Brain microvascular endothelial cell (primary cell): ENCODE measurements at regions not wholly inside any gene's neighbourhood (a gene's known extent, or its start where the extent isn't known, plus 50 kb on each side); places are given as distances from the start of the nearest gene placed in this dataset.

Source experiments
- DNase-seq: peaks from one replicate; pipeline ENCODE4 v3.0.0-alpha.2; 2020
- H3K27ac ChIP-seq: fragments of 250-450 bp; sonication (Bioruptor Pico); 2 replicates; pipeline ENCODE4 v1.5.1; 2020; ENCODE audit warnings: mild to moderate bottlenecking, moderate library complexity
- H3K27me3 ChIP-seq: fragments of 250-450 bp; sonication (Bioruptor Pico); replicated peaks from 2 replicates; pipeline ENCODE4 v1.5.1; 2020; ENCODE audit warnings: mild to moderate bottlenecking
- H3K36me3 ChIP-seq: fragments of 250-450 bp; sonication (Bioruptor Pico); replicated peaks from 2 replicates; pipeline ENCODE4 v1.5.1; 2020; ENCODE audit warnings: mild to moderate bottlenecking
- H3K4me3 ChIP-seq: 2 replicates; pipeline ENCODE4 v1.5.1; 2011; ENCODE audit warnings: low read depth, mild to moderate bottlenecking, control low read depth, low read length, moderate library complexity
- in situ Hi-C: cut with HindIII; loops from 2 replicates; pipeline ENCODE4 v1.10.0; 2017; ENCODE audit warnings: low sequenced_read_pairs, low pct_ligation_motif_present
- TF ChIP-seq, protein P1 (sequence below): IDR thresholded peaks from 2 replicates; pipeline ENCODE4 v1.5.1; 2011; ENCODE audit warnings: low read depth, mild to moderate bottlenecking, moderate library complexity, low read length, control low read depth, inconsistent platforms; ENCODE audit errors: missing control alignments

DNA sequence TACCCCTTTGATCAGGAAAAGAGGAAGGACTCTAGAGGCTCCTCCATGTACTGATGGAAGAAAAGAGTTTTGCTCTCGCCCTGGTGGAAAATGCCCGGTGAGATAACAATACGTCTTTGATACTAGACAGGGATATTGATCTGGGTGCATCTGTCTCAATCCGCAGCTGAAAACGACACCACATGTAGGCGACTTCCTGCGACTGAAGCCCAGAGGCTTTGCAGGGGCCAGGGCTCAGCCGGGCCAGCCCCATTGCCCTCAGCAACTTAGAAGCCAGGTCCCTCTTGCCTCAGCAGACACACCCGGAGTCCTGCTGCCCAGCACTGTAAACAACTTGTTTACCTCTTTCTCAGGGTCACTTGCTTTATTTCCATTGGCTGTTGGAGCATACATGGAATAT, 409.4 kb downstream of the IRS2 start:
- H3K36me3 ChIP-seq = no peaks in the 10 kb centered on the region
- H3K27ac ChIP-seq = no peak overlapping the region
- no peak overlapping the region for H3K4me3 ChIP-seq
- TF ChIP-seq, protein P1, sequence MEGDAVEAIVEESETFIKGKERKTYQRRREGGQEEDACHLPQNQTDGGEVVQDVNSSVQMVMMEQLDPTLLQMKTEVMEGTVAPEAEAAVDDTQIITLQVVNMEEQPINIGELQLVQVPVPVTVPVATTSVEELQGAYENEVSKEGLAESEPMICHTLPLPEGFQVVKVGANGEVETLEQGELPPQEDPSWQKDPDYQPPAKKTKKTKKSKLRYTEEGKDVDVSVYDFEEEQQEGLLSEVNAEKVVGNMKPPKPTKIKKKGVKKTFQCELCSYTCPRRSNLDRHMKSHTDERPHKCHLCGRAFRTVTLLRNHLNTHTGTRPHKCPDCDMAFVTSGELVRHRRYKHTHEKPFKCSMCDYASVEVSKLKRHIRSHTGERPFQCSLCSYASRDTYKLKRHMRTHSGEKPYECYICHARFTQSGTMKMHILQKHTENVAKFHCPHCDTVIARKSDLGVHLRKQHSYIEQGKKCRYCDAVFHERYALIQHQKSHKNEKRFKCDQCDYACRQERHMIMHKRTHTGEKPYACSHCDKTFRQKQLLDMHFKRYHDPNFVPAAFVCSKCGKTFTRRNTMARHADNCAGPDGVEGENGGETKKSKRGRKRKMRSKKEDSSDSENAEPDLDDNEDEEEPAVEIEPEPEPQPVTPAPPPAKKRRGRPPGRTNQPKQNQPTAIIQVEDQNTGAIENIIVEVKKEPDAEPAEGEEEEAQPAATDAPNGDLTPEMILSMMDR = no peak
- no peak for DNase-seq
- no peaks in the 10 kb centered on the region for H3K27me3 ChIP-seq
- in situ Hi-C loops = no loop called here

DNA sequence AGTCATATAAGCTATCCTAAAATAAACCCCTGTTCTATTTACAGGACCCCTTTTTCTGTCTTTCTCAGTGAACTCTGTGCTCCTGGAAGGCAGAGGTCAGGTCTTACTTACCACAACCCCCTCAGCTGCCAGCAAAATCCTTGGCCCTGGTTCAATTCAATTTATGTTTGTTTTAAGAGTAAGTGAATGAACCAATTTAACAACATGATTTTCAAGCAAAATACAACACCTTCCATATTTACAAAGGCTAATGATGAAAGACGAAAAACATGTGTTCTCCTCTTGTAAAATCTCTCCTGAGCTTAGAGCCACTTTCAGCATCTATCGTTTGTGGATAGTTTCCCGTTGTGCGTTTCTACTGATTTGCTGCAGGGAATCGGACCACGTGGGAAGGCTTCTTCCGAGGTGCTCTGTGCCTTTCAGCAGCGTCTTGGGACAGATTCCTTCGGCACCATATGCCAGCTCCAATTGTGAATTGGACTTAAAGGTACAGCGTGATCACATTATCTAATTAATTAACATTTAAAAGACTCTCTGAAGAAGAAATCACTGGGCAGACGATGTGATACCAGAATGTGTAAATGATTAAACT, 411.7 kb downstream of the IRS2 start:
- no peak for DNase-seq
- no peaks in the 10 kb centered on the region for H3K36me3 ChIP-seq
- H3K4me3 ChIP-seq = no peak overlapping the region
- in situ Hi-C loops = loop anchor here (25.0 kb wide), 1 partner anchor 212 kb away; no protein-coding TSS in a partner anchor
- H3K27me3 ChIP-seq = no peaks in the 10 kb centered on the region
- H3K27ac ChIP-seq = no peak overlapping the region
- TF ChIP-seq, protein P1 = no peak

- H3K27ac ChIP-seq = no peak overlapping the region
- H3K4me3 ChIP-seq = no peak overlapping the region
- in situ Hi-C loops = loop anchor here (25.0 kb wide), 1 partner anchor 210 kb away; no protein-coding TSS in a partner anchor
- TF ChIP-seq, protein P1 = no peak
- no peaks in the 10 kb centered on the region for H3K36me3 ChIP-seq
- no peaks in the 10 kb centered on the region for H3K27me3 ChIP-seq
- DNase-seq = no peak
These were observed 413.7 kb downstream of the IRS2 start for GRCh38 chr13:109372666-109373065.

- TF ChIP-seq, protein P1 = no peak
These were observed 415.3 kb downstream of the IRS2 start for GRCh38 chr13:109371066-109371465.

GRCh38 chr13:109370496-109370895, 415.9 kb downstream of the IRS2 start:
- in situ Hi-C loops = loop anchor here (25.0 kb wide), 1 partner anchor 208 kb away; no protein-coding TSS in a partner anchor
- no peak overlapping the region for H3K27ac ChIP-seq
- H3K36me3 ChIP-seq = no peaks in the 10 kb centered on the region
- DNase-seq = no peak
- TF ChIP-seq, protein P1 = no peak
- H3K4me3 ChIP-seq = no peak overlapping the region
- H3K27me3 ChIP-seq = no peaks in the 10 kb centered on the region

More at GRCh38 chr13:109371066-109371465, 415.3 kb downstream of the IRS2 start:
- Histone ChIP-seq H3K4me3 (no peak overlapping the region), H3K27me3 (no peaks in the 10 kb centered on the region), H3K27ac (no peak overlapping the region), H3K36me3 (no peaks in the 10 kb centered on the region)
- no peak for DNase-seq
- in situ Hi-C loops = loop anchor here (25.0 kb wide), 1 partner anchor 209 kb away; no protein-coding TSS in a partner anchor
